Uterus (tissue), 3 donors: ENCODE measurements at regions not wholly inside any gene's neighbourhood (a gene's known extent, or its start where the extent isn't known, plus 50 kb on each side); places are given as distances from the start of the nearest gene placed in this dataset.

Source experiments
- DNase-seq, 2 donors: peaks; one replicate each; pipeline ENCODE4 v3.0.0-alpha.2; 2019 to 2020
- H3K27ac ChIP-seq, 2 donors: fragments of 200-600 bp; sonication (generic); 1 replicate in 1 of 2; 2 replicates in 1 of 2; pipeline ENCODE4 v1.5.1; 2016 to 2018
- H3K27me3 ChIP-seq, 2 donors: fragments of 200-600 bp; sonication (generic); one replicate each; pipeline ENCODE4 v1.5.1; 2018 to 2019; ENCODE audit warnings: control low read depth in 1 of 2
- H3K36me3 ChIP-seq, 2 donors: fragments of 200-600 bp; sonication (generic); one replicate each; pipeline ENCODE4 v1.5.1; 2019; ENCODE audit warnings: control low read depth in 1 of 2
- H3K4me1 ChIP-seq, 2 donors: fragments of 200-600 bp; sonication (generic); one replicate each; pipeline ENCODE4 v1.5.1; 2018 to 2019; ENCODE audit warnings: control low read depth in 1 of 2
- H3K4me3 ChIP-seq, 2 donors: fragments of 200-600 bp; sonication (generic); 1 replicate in 1 of 2; 2 replicates in 1 of 2; pipeline ENCODE4 v1.5.1; 2018 to 2019; ENCODE audit warnings: mild to moderate bottlenecking in 1 of 2
- H3K9me3 ChIP-seq, 2 donors: fragments of 200-600 bp; sonication (generic); one replicate each; pipeline ENCODE4 v1.5.1; 2019; ENCODE audit warnings: control low read depth in 1 of 2
- CTCF ChIP-seq, 4 experiments: fragments of 200-600 bp in 2 of 4; fragments of 450-650 bp in 2 of 4; sonication (generic) in 2 of 4; IDR thresholded peaks; one replicate each; pipeline ENCODE4 v1.5.1; 2016 to 2019; ENCODE audit warnings: antibody characterized with exemption in 4 of 4, mild to moderate bottlenecking in 2 of 4, moderate library complexity in 1 of 4
- POLR2A ChIP-seq, 2 donors: fragments of 450-650 bp; IDR thresholded peaks; one replicate each; pipeline ENCODE4 v1.6.1; 2016; ENCODE audit warnings: antibody characterized with exemption in 2 of 2, mild to moderate bottlenecking in 1 of 2, moderate library complexity in 1 of 2
- intact Hi-C: fragments of 100-400 bp; cut with DNase I; formaldehyde crosslinking; loops from one replicate; pipeline ENCODE4 v1.15.1; 2023; ENCODE audit warnings: low total_unique reads
- donor health status: DM: yes; HTN: yes; CAD: no.

GRCh38 chr7:20466543-20467021 is 135.9 kb downstream of the ITGB8 start:
- no peak overlapping the region for H3K27ac ChIP-seq
- H3K9me3 ChIP-seq: no peaks in the 10 kb centered on the region
- DNase-seq: no peak
- H3K36me3 ChIP-seq: no peaks in the 10 kb centered on the region
- H3K4me1 ChIP-seq: no peaks in the 10 kb centered on the region
- intact Hi-C loops: no loop called here
- no peak for TF ChIP-seq POLR2A (IDR thresholded peaks at IDR 0.05)
- TF ChIP-seq CTCF (IDR thresholded peaks at IDR 0.05): no peak
- no peak overlapping the region for H3K4me3 ChIP-seq
- H3K27me3 ChIP-seq: no peaks in the 10 kb centered on the region

GRCh38 chr7:20470082-20470481 is 139.4 kb downstream of the ITGB8 start:
- H3K4me3 ChIP-seq: no peak overlapping the region
- no peaks in the 10 kb centered on the region for H3K4me1 ChIP-seq
- no peaks in the 10 kb centered on the region for H3K36me3 ChIP-seq

DNA sequence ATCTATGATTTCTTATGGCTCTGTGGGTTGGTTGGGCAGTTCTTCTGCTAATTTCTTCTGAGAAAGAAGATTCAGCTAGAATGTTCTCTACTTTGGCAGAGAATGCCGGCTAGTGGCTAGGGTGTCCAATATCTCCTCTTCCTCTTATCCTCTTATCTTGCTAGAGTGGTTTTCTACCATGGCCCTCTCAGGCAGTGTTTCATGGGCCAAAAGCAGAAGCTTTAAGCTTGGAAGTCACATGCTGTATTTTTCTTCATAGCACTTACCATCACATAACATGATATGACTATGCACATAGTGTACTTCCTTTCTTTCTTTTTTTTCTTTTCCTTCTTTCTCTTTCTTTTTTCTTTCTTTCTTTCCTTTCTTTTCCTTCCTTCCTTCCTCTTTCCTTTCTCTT is 140.0 kb downstream of the ITGB8 start:
- no peaks in the 10 kb centered on the region for H3K36me3 ChIP-seq
- intact Hi-C loops: no loop called here
- no peaks in the 10 kb centered on the region for H3K9me3 ChIP-seq
- DNase-seq: no peak
- H3K4me3 ChIP-seq: no peak overlapping the region
- H3K27ac ChIP-seq: no peak overlapping the region
- H3K27me3 ChIP-seq: no peaks in the 10 kb centered on the region
- H3K4me1 ChIP-seq: no peaks in the 10 kb centered on the region
- TF ChIP-seq CTCF (IDR thresholded peaks at IDR 0.05) (no peak), POLR2A (IDR thresholded peaks at IDR 0.05) (no peak)

More at GRCh38 chr7:20470082-20470481, 139.4 kb downstream of the ITGB8 start:
- Histone ChIP-seq H3K27ac (no peak overlapping the region), H3K9me3 (no peaks in the 10 kb centered on the region), H3K27me3 (no peaks in the 10 kb centered on the region)
- DNase-seq: no peak
- no peak for TF ChIP-seq POLR2A (IDR thresholded peaks at IDR 0.05)
- TF ChIP-seq CTCF (IDR thresholded peaks at IDR 0.05): no peak
- intact Hi-C loops: no loop called here

- H3K4me1 ChIP-seq: no peaks in the 10 kb centered on the region
- H3K27ac ChIP-seq: no peak overlapping the region
- intact Hi-C loops: no loop called here
- no peaks in the 10 kb centered on the region for H3K27me3 ChIP-seq
- TF ChIP-seq POLR2A (IDR thresholded peaks at IDR 0.05): no peak
- TF ChIP-seq CTCF (IDR thresholded peaks at IDR 0.05): no peak
- H3K36me3 ChIP-seq: no peaks in the 10 kb centered on the region
- H3K9me3 ChIP-seq: no peaks in the 10 kb centered on the region
- no peak for DNase-seq
- H3K4me3 ChIP-seq: no peak overlapping the region
Measured at GRCh38 chr7:20474249-20474648, 141.2 kb upstream of the ABCB5 start.

DNA sequence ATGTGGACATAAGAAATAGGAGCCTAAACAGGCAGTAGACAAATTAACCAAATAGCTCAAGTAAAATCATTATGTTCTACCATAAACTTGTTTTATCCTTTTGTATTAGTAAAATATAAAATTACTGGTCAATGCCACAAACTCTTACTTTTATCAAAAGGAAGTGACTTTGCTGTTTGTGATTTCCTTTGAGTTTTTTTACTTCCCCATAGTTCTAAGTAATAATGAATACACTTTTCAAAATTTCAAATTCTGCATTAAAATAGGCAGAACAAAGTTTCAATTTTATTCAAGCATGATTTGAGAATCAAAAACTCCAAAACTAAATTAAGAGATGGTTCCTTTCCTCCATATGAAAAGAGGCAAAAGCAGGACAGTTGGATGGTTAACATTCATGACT is 139.7 kb upstream of the ABCB5 start:
- no peaks in the 10 kb centered on the region for H3K36me3 ChIP-seq
- no peak for TF ChIP-seq POLR2A (IDR thresholded peaks at IDR 0.05)
- intact Hi-C loops: no loop called here

DNA sequence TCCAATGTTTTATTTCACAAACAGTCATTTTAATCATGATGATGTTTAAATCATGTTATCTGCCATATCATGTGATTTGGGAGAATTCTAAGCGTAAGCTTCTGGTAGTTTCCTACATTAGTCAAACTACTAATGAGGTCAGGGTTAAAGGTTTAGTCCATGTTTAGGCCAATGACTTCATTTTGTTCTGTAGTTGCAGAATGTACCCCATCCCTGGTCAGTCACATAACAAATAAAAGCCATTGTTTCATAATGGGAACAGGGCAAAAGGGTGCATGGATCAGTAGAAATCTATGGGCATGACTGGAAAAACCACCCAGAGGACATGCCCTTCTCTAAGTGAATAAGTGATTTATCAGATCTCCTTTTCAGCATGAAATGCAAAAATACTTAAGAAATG is 138.4 kb upstream of the ABCB5 start:
- Histone ChIP-seq H3K36me3 (no peaks in the 10 kb centered on the region), H3K27ac (no peak overlapping the region), H3K4me1 (no peaks in the 10 kb centered on the region), H3K27me3 (peaks cover 0 to 3% of the 10 kb centered on the region in 2 donors), H3K4me3 (no peak overlapping the region), H3K9me3 (no peaks in the 10 kb centered on the region)
- DNase-seq: no peak
- TF ChIP-seq CTCF (IDR thresholded peaks at IDR 0.05) (no peak), POLR2A (IDR thresholded peaks at IDR 0.05) (no peak)
- intact Hi-C loops: no loop called here

More for the DNA sequence above, 139.7 kb upstream of the ABCB5 start:
- no peaks in the 10 kb centered on the region for H3K27me3 ChIP-seq
- H3K9me3 ChIP-seq: no peaks in the 10 kb centered on the region
- no peak overlapping the region for H3K4me3 ChIP-seq
- H3K27ac ChIP-seq: no peak overlapping the region
- no peaks in the 10 kb centered on the region for H3K4me1 ChIP-seq
- no peak for DNase-seq
